ENCODE measurements at regions not wholly inside any gene's neighbourhood (a gene's known extent, or its start where the extent isn't known, plus 50 kb on each side); places are given as distances from the start of the nearest gene placed in this dataset.

DNA sequence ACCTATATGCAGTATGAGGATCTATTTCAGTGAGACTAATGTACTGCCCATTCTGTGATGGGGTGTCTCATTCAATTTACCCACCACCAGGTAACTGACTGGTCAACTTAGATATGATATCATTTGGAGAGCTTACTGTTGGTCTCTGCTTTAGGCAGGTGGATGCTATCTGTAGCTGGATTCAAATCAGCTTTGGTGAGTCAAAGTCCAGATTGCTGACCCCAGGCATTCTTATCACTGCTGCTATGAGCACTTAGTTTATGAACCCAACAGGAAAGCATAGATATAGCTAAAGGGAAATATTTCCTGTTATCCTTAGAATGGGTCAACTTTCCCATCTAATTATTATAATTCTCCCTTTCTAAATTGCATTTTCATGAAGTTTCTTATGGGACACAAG lies 1295.2 kb upstream of the SPRY2 start:
- no peak for TF ChIP-seq ZNF239 (tag by site-specific recombination; IDR thresholded peaks at IDR 0.05)
- TF ChIP-seq ZNF548 (tag by site-specific recombination; IDR thresholded peaks at IDR 0.05): no peak
- TF ChIP-seq, protein P1, sequence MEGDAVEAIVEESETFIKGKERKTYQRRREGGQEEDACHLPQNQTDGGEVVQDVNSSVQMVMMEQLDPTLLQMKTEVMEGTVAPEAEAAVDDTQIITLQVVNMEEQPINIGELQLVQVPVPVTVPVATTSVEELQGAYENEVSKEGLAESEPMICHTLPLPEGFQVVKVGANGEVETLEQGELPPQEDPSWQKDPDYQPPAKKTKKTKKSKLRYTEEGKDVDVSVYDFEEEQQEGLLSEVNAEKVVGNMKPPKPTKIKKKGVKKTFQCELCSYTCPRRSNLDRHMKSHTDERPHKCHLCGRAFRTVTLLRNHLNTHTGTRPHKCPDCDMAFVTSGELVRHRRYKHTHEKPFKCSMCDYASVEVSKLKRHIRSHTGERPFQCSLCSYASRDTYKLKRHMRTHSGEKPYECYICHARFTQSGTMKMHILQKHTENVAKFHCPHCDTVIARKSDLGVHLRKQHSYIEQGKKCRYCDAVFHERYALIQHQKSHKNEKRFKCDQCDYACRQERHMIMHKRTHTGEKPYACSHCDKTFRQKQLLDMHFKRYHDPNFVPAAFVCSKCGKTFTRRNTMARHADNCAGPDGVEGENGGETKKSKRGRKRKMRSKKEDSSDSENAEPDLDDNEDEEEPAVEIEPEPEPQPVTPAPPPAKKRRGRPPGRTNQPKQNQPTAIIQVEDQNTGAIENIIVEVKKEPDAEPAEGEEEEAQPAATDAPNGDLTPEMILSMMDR (tag by site-specific recombination; IDR thresholded peaks at IDR 0.05): no peak
- TF ChIP-seq HOXA7 (CRISPR knock-in tag; IDR thresholded peaks at IDR 0.05; ENCODE audit: borderline replicate concordance): no peak
